Ishikawa (cell line): ENCODE measurements at regions not wholly inside any gene's neighbourhood (a gene's known extent, or its start where the extent isn't known, plus 50 kb on each side); places are given as distances from the start of the nearest gene placed in this dataset.

Source experiments
- CEBPB ChIP-seq: IDR thresholded peaks from 2 replicates; pipeline ENCODE4 v1.6.1; 2012
- CREB1 ChIP-seq: IDR thresholded peaks from 2 replicates; pipeline ENCODE4 v1.6.1; 2012; ENCODE audit warnings: low read depth
- EGR1 ChIP-seq: IDR thresholded peaks from 2 replicates; pipeline ENCODE4 v1.6.1; 2012
- EP300 ChIP-seq: IDR thresholded peaks from 2 replicates; pipeline ENCODE4 v1.6.1; 2012; ENCODE audit warnings: borderline replicate concordance
- FOXM1 ChIP-seq: IDR thresholded peaks from 2 replicates; pipeline ENCODE4 v1.6.1; 2012; ENCODE audit warnings: low read depth, borderline replicate concordance
- MAX ChIP-seq: IDR thresholded peaks from 2 replicates; pipeline ENCODE4 v1.6.1; 2012
- NFIC ChIP-seq: IDR thresholded peaks from 2 replicates; pipeline ENCODE4 v1.6.1; 2012
- RAD21 ChIP-seq: IDR thresholded peaks from 2 replicates; pipeline ENCODE4 v1.6.1; 2012; ENCODE audit warnings: low read depth
- REST ChIP-seq: IDR thresholded peaks from 2 replicates; pipeline ENCODE4 v1.6.1; 2012; ENCODE audit warnings: low read depth, mild to moderate bottlenecking
- TAF1 ChIP-seq: IDR thresholded peaks from 2 replicates; pipeline ENCODE4 v1.6.1; 2012; ENCODE audit warnings: low read depth, mild to moderate bottlenecking
- TCF12 ChIP-seq: IDR thresholded peaks from 2 replicates; pipeline ENCODE4 v1.6.1; 2012; ENCODE audit warnings: low read depth
- TEAD4 ChIP-seq: IDR thresholded peaks from 2 replicates; pipeline ENCODE4 v1.6.1; 2012
- USF1 ChIP-seq: IDR thresholded peaks from 2 replicates; pipeline ENCODE4 v1.6.1; 2012
- YY1 ChIP-seq: IDR thresholded peaks from 2 replicates; pipeline ENCODE4 v1.6.1; 2012; ENCODE audit warnings: low read depth
- ZBTB7A ChIP-seq: IDR thresholded peaks from 2 replicates; pipeline ENCODE4 v1.6.1; 2012; ENCODE audit warnings: low read depth

DNA sequence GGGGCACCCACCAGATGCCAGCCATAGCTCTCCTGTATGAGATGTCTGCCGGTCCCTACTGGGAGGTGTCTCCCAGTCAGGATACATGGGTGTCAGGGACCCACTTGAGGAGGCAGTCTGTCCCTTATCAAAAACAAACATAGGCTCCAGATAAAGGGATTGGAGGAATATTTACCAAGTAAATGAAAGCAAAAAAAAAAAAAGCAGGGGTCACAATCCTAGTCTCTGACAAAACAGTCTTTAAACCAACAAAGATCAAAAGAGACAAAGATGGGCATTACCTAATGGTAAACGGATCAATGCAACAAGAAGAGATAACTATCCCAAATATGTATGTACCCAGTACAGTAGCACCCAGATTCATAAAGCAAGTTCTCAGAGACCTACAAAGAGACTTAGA lies 640.0 kb upstream of the LRRTM4 start:
- no peak for TF ChIP-seq REST
- no peak for TF ChIP-seq FOXM1
- no peak for TF ChIP-seq YY1
- TF ChIP-seq TEAD4: no peak
- no peak for TF ChIP-seq USF1
- TF ChIP-seq ZBTB7A: no peak
- TF ChIP-seq EP300: no peak
- TF ChIP-seq RAD21: no peak
- no peak for TF ChIP-seq CREB1
- no peak for TF ChIP-seq MAX
- TF ChIP-seq TCF12: no peak

DNA sequence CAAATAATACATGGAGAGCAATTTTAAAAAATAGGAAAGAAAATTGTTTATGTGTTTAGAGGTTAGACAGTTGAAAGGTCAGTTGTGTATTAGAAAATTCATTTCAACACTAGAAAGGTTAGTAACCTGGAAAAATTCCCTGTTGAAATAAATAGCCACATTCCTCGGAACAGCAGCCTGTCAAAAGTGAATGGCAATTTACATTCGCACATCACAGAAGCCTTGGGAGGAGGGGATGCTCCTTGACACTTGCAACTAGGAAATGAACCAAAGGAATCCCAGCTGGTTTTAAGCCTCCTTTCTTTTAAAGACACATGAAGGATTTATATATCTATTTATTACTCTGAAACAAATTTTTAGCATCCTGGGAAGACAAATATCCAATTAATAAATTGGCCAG lies 653.5 kb upstream of the LRRTM4 start:
- TF ChIP-seq NFIC: no peak
- TF ChIP-seq CEBPB: no peak
- TF ChIP-seq REST: no peak
- no peak for TF ChIP-seq USF1
- TF ChIP-seq MAX: no peak
- no peak for TF ChIP-seq FOXM1
- no peak for TF ChIP-seq RAD21
- TF ChIP-seq CREB1: no peak
- no peak for TF ChIP-seq TAF1
- no peak for TF ChIP-seq TEAD4
- no peak for TF ChIP-seq EP300

DNA sequence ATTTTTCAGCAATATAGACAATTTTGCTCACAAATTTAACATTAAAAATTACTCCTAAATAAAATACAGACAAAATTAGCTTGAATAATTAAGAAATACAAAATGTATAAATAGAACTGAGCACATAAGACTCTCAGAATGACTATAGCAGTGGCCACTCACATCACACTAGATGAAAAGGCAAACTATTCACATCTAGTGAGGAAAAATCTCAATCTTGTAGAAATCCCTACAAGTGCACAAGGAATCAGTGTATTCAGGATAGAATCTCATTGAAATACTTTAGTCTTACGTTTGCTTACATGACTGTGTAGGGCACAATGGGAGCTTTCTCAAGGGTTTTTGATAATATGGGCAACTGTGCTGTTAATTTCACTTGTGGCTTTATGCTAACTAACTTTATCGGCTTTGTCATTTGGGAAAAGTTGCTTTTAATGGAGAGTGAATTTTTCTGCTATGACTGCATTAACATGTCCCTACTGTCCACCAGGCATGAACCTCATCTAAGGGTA lies 678.9 kb upstream of the LRRTM4 start:
- no peak for TF ChIP-seq TAF1
- no peak for TF ChIP-seq YY1
- TF ChIP-seq CREB1: no peak
- TF ChIP-seq EP300: no peak

DNA sequence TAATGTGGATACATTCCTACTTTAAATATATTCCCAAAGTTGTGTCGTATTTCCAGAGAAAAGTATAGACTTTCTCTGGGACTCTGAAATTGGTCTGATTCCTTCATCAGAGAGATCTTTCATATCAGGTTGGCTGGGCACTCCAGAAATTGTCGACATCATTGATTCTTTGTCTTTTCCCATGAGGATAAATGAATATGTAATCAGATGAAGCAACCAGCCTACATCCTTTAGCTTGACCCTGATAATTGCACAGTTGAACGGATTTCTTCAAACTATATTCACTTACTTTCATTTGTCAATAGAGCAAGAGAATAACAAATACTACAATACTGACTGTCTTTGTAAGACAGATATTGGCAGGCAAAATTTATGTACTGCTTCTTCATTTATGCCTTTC lies 680.2 kb upstream of the LRRTM4 start:
- TF ChIP-seq EGR1 (no peak), FOXM1 (no peak), MAX (no peak), TEAD4 (no peak), EP300 (no peak), YY1 (no peak), NFIC (no peak), TCF12 (no peak), ZBTB7A (no peak), RAD21 (no peak), CEBPB (no peak), CREB1 (no peak), USF1 (no peak), REST (no peak), TAF1 (no peak)
